NB4 (cell line): ENCODE measurements at regions not wholly inside any gene's neighbourhood (a gene's known extent, or its start where the extent isn't known, plus 50 kb on each side); places are given as distances from the start of the nearest gene placed in this dataset.

ENCODE experiments used
- MYC ChIP-seq: IDR thresholded peaks from 2 replicates; pipeline ENCODE4 v1.6.1; 2011; ENCODE audit warnings: low read depth, low read length
- POLR2A ChIP-seq: IDR thresholded peaks from 2 replicates; pipeline ENCODE4 v1.6.1; 2011; ENCODE audit warnings: mild to moderate bottlenecking; ENCODE audit not compliant: insufficient read length; ENCODE audit errors: extremely low read depth
- TF ChIP-seq, protein P1 (sequence below): IDR thresholded peaks from one replicate; pipeline ENCODE4 v1.5.1; 2012; ENCODE audit warnings: low read depth, low read length
- TF ChIP-seq, protein P2 (sequence below): IDR thresholded peaks from 2 replicates; pipeline ENCODE4 v1.6.1; 2011; ENCODE audit warnings: low read depth, low read length

DNA sequence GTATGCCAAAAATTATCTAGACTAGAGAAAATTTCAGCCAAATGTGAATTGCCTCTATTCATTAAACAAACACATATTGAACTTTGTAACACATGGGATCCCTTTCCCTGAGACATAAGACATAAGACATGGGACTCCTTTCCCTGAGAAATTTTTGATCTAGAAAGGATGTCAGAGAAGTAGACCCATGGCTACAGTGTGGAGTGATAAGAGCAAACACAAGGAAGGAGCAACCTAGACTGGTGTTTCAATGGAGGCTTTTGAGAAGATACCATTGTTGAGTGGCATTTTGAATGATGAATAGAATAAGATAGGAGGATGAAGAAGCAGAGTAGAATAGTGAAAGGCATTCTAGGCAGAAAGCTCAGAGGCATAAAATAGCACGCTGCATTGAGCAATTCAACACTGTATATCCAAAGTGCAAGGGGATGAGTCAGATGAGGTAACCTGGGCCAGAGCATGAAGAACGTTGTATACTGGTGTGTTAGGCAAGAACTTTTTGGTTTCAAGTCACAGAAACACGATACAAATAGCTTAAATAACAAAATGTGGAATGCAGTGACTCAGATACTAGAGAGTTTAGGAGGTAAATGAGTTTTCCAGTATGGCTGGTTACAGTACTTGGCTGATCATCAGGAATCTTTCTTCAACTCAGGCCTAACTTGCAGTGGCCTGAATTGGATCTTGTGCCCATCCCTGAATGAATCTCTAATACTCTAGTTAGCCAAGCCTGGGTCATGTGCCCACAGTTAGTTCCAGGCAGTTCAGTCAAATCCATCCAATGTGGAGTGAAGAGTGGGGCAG is 129.8 kb upstream of the TANK start:
- TF ChIP-seq, protein P1, sequence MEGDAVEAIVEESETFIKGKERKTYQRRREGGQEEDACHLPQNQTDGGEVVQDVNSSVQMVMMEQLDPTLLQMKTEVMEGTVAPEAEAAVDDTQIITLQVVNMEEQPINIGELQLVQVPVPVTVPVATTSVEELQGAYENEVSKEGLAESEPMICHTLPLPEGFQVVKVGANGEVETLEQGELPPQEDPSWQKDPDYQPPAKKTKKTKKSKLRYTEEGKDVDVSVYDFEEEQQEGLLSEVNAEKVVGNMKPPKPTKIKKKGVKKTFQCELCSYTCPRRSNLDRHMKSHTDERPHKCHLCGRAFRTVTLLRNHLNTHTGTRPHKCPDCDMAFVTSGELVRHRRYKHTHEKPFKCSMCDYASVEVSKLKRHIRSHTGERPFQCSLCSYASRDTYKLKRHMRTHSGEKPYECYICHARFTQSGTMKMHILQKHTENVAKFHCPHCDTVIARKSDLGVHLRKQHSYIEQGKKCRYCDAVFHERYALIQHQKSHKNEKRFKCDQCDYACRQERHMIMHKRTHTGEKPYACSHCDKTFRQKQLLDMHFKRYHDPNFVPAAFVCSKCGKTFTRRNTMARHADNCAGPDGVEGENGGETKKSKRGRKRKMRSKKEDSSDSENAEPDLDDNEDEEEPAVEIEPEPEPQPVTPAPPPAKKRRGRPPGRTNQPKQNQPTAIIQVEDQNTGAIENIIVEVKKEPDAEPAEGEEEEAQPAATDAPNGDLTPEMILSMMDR, result no peak
- TF ChIP-seq, protein P2, sequence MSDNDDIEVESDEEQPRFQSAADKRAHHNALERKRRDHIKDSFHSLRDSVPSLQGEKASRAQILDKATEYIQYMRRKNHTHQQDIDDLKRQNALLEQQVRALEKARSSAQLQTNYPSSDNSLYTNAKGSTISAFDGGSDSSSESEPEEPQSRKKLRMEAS, result no peak
- no peak for TF ChIP-seq MYC
- TF ChIP-seq POLR2A, result no peak
